SJSA1 (cell line): ENCODE measurements at regions not wholly inside any gene's neighbourhood (a gene's known extent, or its start where the extent isn't known, plus 50 kb on each side); places are given as distances from the start of the nearest gene placed in this dataset.

ENCODE experiments used
- DNase-seq, 2 experiments: peaks; one replicate each; pipeline ENCODE4 v3.0.0-alpha.2; 2015 to 2020; ENCODE audit warnings: low spot score in 2 of 2, low read depth in 1 of 2
- H3K27ac ChIP-seq: fragments of 250-450 bp; sonication (Bioruptor Pico); 2 replicates; pipeline ENCODE4 v1.5.1; 2020; ENCODE audit warnings: mild to moderate bottlenecking, moderate library complexity
- H3K27me3 ChIP-seq: fragments of 250-450 bp; sonication (Bioruptor Pico); replicated peaks from 2 replicates; pipeline ENCODE4 v1.5.1; 2020; ENCODE audit warnings: mild to moderate bottlenecking, moderate library complexity
- H3K36me3 ChIP-seq: fragments of 250-450 bp; sonication (Bioruptor Pico); 2 replicates; pipeline ENCODE4 v1.5.1; 2020; ENCODE audit warnings: mild to moderate bottlenecking
- H3K4me1 ChIP-seq: fragments of 250-450 bp; sonication (Bioruptor Pico); replicated peaks from 2 replicates; pipeline ENCODE4 v1.6.1; 2021; ENCODE audit warnings: mild to moderate bottlenecking
- H3K4me3 ChIP-seq: fragments of 250-450 bp; sonication (Bioruptor Pico); 2 replicates; pipeline ENCODE4 v1.5.1; 2020; ENCODE audit warnings: mild to moderate bottlenecking
- H3K9me3 ChIP-seq: fragments of 250-450 bp; sonication (Bioruptor Pico); replicated peaks from 2 replicates; pipeline ENCODE4 v1.5.1; 2020; ENCODE audit warnings: mild to moderate bottlenecking

DNA sequence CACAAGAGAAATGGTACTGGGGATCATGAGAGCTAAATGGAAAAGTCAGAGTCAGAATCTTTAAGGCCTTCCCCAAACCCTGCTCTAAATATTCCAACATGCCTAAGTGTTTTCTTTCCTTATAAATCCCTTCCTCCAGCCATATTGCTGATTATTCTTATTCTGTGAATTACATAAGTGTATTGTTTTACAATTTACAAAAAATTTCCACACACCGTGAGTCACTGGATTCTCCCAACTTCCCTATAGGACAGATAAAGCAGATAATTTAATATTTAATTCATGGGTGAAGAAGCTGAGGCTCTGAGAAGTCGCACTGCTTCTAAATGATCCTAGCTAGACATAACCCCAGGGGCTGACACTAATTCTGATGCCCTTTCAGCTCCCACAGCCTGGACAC lies 243.3 kb upstream of the JUN start:
- DNase-seq = no peak
- H3K27ac ChIP-seq = no peak overlapping the region
- no peaks in the 10 kb centered on the region for H3K9me3 ChIP-seq
- no peaks in the 10 kb centered on the region for H3K27me3 ChIP-seq
- H3K4me3 ChIP-seq = no peak overlapping the region
- peaks cover 39% of the 10 kb centered on the region for H3K4me1 ChIP-seq
- H3K36me3 ChIP-seq = no peaks in the 10 kb centered on the region

DNA sequence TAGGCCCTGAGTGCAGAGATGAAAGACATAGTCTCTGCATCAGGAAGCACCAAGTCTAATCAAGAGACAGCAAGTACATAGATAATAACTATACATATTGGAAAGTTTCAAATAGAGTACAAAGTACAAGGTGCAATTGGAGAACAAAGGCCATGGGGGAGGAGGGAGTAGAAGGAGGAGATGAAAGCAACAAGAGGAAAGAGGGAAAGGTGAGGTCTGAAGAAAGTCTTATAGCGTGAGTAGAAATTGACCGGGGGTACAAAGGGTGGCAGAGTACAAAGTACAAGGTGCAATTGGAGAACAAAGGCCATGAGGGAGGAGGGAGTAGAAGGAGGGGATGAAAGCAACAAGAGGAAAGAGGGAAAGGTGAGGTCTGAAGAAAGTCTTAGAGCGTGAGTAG lies 244.2 kb upstream of the JUN start:
- no peak overlapping the region for H3K4me3 ChIP-seq
- H3K27me3 ChIP-seq = no peaks in the 10 kb centered on the region
- no peaks in the 10 kb centered on the region for H3K36me3 ChIP-seq
- H3K4me1 ChIP-seq = peaks cover 39% of the 10 kb centered on the region
- no peak for DNase-seq
- H3K9me3 ChIP-seq = no peaks in the 10 kb centered on the region
- no peak overlapping the region for H3K27ac ChIP-seq

DNA sequence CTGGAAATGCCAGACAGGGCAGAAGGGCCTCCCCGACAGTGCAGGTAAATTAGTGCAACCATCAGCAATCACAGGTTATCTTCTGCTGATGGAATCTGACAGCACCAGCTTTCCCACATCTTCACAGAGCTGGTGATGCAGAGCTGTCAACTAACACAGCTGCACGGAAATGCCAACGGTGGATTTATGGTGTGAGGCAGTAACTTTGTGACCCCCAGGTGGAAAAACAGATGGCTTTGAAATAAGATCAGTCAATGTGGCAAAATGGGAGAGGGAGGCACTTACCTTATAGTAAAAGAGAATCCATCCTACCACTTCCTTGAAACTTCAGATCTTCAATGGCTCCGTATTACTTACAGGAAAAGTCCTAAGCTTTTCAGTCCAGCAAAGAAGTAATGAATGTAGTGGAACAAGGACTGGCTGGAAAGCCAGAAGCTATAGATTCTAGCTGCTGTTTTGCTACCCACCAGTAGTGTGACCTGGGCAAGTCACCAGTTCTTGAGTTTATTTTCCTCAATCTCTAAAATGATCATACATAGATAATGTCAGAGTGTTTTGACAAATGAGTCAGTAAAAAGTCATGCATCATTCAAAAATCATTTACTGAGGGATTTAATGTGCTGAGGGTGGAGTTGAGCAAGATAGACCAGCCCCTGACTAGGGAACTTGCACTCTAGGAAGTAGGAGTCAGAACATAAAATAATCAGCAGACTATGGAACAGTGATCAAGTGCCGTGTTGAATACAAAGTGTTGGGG lies 245.7 kb upstream of the JUN start:
- no peak for DNase-seq
- Histone ChIP-seq H3K27ac (no peak overlapping the region), H3K4me1 (peaks cover 37% of the 10 kb centered on the region), H3K36me3 (no peaks in the 10 kb centered on the region), H3K9me3 (no peaks in the 10 kb centered on the region), H3K27me3 (no peaks in the 10 kb centered on the region), H3K4me3 (no peak overlapping the region)

DNA sequence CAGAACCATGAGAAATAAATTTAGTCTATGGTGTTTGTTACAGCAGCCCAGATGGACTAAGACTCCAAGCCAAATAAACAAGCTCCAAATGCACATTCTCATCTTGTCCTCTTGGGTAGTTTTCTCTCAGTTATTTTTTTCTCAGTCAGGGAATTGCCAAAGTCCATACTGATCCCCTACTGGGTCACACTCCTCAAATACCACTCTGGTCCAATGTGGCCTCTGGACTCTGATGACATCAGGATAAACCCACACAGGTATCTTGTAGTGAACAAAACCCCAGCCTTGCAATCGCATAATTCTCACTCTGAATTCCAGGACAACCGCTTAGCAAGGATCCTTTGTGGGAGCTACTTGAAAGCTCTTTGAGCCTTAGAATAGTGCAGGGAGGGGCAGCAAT lies 248.4 kb upstream of the JUN start:
- no peaks in the 10 kb centered on the region for H3K27me3 ChIP-seq
- H3K27ac ChIP-seq = no peak overlapping the region
- no peaks in the 10 kb centered on the region for H3K36me3 ChIP-seq
- DNase-seq = no peak
- peaks cover 11% of the 10 kb centered on the region for H3K4me1 ChIP-seq
- H3K9me3 ChIP-seq = no peaks in the 10 kb centered on the region
- H3K4me3 ChIP-seq = no peak overlapping the region

DNA sequence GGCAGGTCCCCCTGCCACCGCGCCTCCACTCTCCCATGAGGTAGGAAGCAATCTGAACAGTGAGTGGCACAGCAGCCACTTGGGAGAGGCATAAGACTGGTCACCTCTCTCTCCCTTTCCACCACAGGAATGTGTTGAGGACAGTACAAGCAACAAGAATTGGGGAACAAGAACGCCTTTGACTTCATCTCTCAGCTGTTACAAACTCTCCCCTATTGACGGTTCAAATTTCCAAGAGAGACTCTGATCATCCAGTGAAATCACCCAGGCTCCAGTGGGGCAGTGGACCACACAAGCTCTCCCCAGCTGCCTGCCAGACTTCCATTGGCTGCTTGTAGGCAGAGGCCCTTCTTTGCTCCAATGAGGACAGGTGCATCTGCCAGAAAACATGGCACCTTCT lies 249.9 kb upstream of the JUN start:
- H3K4me1 ChIP-seq = peaks cover 11% of the 10 kb centered on the region
- H3K27ac ChIP-seq = no peak overlapping the region
- no peaks in the 10 kb centered on the region for H3K36me3 ChIP-seq
- no peak for DNase-seq
- no peak overlapping the region for H3K4me3 ChIP-seq
- no peaks in the 10 kb centered on the region for H3K9me3 ChIP-seq
- no peaks in the 10 kb centered on the region for H3K27me3 ChIP-seq

DNA sequence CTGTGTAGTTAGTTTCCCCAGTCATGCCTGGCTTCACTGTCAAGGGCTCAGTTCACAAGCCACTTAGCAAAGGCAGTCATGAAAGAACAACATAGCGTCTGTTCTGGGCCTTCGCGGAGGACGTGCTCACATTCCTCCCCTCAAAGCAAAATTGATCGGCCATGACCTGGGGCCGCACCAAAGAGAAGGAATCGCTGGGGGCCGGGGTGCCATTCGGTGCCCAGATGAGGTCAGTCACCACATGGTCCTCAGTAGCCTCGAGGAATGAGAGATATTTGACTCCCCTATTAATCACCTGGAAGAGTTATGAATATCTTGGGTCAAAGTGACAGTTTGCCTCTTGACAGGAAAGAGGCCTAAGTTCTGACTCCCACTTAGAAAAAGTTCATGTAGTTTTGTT lies 251.1 kb upstream of the JUN start:
- H3K9me3 ChIP-seq = no peaks in the 10 kb centered on the region
- H3K4me1 ChIP-seq = peaks cover 4% of the 10 kb centered on the region
- no peak overlapping the region for H3K4me3 ChIP-seq
- no peaks in the 10 kb centered on the region for H3K27me3 ChIP-seq
- no peaks in the 10 kb centered on the region for H3K36me3 ChIP-seq
- DNase-seq = no peak
- H3K27ac ChIP-seq = no peak overlapping the region

DNA sequence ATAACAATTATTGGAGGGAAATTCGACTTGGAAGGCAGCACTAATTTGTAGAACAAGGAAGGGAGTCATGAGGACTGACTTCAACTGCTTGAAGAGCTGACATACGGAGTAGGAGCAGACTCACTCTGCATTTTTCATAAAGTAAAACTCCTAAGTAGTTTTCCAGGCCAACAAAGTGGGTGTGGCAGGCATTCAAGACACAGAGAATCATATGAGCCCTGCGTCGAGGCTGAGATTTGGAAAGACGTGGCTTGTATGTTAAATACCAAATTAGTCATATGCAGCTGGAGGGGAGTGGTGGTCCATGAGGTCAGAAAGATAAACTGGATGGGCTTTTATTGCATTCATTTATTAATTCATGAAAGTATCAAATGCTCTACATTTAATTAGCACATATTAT lies 255.7 kb upstream of the JUN start:
- Histone ChIP-seq H3K36me3 (no peaks in the 10 kb centered on the region), H3K4me1 (no peaks in the 10 kb centered on the region), H3K4me3 (no peak overlapping the region), H3K27me3 (no peaks in the 10 kb centered on the region), H3K9me3 (no peaks in the 10 kb centered on the region), H3K27ac (no peak overlapping the region)
- no peak for DNase-seq

DNA sequence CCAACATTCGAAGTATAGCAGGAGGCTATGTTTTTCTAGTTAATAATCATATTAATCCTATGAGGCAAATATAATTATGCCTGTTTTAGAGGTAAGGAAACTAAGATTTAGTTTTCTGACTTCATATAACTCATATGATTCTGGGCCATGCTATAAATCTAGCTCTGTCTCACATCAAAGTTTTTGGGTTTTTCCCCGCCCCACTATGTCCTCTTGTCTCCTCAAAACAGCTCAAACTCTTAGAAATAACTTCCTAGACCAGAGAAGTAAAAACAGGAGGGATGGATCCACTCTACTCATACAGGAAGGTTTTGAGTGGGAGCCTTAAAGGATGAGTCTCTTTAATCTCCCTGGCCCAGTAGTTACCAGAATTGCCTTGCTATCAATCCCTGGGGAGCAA lies 256.4 kb upstream of the FGGY start:
- H3K9me3 ChIP-seq = no peaks in the 10 kb centered on the region
- DNase-seq = no peak
- no peak overlapping the region for H3K4me3 ChIP-seq
- no peak overlapping the region for H3K27ac ChIP-seq
- H3K36me3 ChIP-seq = no peaks in the 10 kb centered on the region
- H3K27me3 ChIP-seq = no peaks in the 10 kb centered on the region
- no peaks in the 10 kb centered on the region for H3K4me1 ChIP-seq

DNA sequence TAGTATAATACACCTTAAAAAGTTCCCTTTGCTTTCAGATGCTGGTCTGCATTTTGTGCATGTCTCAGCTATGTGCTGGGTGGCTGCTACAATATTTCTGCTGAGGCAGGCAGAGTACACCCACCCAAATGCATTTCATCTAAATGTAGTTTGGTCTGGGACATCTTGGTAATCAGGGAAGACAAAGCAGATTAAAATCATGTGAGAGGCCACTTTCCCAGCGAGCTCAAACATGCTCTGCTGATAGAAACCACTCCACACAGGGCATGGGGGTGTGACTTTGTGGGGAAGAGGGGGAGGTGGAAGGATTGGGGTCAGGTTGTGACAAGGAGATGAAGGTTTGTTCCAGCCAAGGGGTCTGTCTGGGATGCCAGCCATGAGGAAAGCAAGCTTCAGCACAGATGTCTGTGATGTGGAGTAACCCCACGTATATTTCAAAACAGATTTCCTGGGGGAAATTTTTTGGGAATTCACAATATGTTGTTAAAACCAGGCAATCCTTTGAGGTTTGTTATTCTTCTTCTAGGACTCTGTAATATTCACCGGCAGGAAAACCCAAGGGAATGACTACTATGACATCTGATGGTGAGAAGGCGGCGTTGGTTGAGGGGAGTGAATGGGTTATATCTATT lies 255.1 kb upstream of the FGGY start:
- no peak for DNase-seq
- H3K36me3 ChIP-seq = no peaks in the 10 kb centered on the region
- no peak overlapping the region for H3K4me3 ChIP-seq
- H3K27ac ChIP-seq = no peak overlapping the region
- peaks cover 6% of the 10 kb centered on the region for H3K4me1 ChIP-seq
- no peaks in the 10 kb centered on the region for H3K27me3 ChIP-seq
- H3K9me3 ChIP-seq = no peaks in the 10 kb centered on the region

DNA sequence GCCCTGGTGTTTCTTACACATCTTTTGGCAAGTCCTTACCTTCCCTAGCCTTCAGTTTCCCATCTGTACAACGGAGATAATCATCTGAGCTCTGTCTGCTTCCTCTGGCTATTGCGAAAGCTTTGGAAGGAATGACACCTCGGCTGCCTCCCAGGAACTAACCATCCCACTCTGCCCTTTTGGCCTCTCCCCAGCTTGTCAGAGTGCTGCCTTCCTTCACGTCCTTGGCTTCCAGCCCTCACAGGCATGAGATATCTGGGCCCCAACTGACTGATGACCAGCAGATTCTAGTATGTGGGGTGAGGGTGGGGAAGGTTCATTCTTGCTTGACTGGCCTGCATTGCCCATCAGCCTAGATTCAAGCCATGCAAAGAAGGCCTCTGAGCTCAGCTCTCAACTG lies 253.1 kb upstream of the FGGY start:
- Histone ChIP-seq H3K36me3 (no peaks in the 10 kb centered on the region), H3K4me1 (peaks cover 6% of the 10 kb centered on the region), H3K27me3 (no peaks in the 10 kb centered on the region), H3K27ac (no peak overlapping the region), H3K4me3 (no peak overlapping the region), H3K9me3 (no peaks in the 10 kb centered on the region)
- no peak for DNase-seq

DNA sequence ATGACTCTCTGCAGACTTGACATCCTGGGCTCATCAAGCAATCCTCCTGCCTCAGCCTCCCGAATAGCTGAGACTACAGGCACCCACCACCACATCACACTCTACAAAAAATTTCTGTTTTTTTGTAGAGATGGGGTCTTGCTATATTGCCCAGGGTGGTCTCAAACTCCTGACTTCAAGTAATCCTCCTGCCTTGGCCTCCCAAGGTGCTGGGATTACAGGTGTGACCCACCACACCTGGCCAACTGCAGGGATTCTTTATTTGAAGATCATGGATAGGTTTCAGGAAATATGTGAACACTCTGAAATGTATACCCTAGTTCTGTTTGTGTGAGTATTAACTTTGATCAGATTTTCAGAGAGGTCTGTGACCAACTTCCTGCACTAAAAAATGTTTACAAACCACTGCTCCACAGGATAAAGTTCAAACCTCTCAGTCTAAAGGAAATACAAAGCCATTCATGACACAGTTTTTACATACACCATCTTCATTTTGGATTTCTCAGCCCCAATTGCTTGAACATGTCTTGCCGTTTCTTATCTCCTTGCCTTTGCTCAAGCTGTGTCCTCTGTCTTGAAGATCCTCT lies 252.3 kb upstream of the FGGY start:
- H3K27ac ChIP-seq = no peak overlapping the region
- H3K9me3 ChIP-seq = no peaks in the 10 kb centered on the region
- no peak for DNase-seq
- no peaks in the 10 kb centered on the region for H3K27me3 ChIP-seq
- no peaks in the 10 kb centered on the region for H3K36me3 ChIP-seq
- peaks cover 6% of the 10 kb centered on the region for H3K4me1 ChIP-seq
- no peak overlapping the region for H3K4me3 ChIP-seq

DNA sequence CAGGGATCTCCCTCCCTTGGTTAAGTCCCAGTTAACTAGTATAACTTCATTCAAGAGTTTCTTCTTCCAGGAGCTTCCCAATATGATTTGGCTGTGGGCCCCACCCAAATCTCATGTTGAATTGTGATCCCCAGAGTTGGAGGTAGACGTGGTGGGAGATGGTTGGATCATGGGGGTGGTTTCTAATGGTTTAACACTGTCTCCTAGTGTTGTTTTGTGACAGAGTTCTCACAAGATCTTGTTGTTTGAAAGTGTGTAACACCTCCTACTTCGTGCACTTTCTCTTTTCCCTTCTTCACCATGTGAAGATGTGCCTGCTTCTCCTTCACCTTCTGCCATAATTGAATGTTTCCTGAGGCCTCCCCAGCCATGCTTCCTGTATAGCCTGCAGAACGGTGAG lies 251.8 kb upstream of the FGGY start:
- Histone ChIP-seq H3K4me1 (peaks cover 6% of the 10 kb centered on the region), H3K4me3 (no peak overlapping the region), H3K9me3 (no peaks in the 10 kb centered on the region), H3K36me3 (no peaks in the 10 kb centered on the region), H3K27me3 (no peaks in the 10 kb centered on the region), H3K27ac (no peak overlapping the region)
- DNase-seq = no peak

DNA sequence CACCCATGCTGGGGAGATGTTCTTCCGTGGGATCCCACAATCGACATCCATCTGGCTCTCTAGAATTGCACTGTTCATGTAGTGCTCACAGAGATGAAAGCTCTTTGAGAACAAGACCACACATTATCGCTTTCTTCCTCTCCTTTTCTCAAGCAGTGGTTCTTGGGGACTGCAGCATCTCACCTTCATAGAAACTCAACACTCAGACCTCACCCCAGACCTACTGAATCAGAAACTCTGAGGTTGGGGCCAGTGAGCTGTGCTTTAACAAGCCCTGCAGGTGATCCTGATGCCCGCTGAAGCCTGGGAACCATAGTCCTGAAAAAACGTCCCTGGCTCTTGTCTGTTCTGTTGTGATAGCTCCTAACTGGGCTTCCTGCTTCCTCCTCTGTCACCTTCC lies 251.3 kb upstream of the FGGY start:
- Histone ChIP-seq H3K27ac (no peak overlapping the region), H3K9me3 (no peaks in the 10 kb centered on the region), H3K4me1 (peaks cover 6% of the 10 kb centered on the region), H3K4me3 (no peak overlapping the region), H3K27me3 (no peaks in the 10 kb centered on the region), H3K36me3 (no peaks in the 10 kb centered on the region)
- no peak for DNase-seq

DNA sequence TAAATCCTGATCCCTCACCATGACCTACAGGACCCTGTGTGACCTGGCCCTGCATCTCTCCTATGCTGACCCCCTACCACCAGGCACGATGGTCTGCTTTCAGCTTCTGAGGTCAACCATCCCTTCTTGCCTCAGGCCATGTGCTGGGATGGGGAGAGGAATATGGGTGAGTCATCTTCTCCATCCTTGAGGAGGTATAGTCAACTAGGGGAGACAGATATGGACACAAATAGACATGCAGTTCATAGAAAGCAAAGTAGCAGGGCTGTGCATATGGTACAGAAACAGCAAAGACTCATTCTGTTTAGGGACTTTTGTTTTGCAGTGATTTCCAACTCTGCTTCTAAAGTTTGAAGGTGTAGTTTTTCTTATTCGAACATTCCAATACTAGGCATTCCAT lies 250.8 kb upstream of the FGGY start:
- no peaks in the 10 kb centered on the region for H3K9me3 ChIP-seq

More for the DNA sequence above, 250.8 kb upstream of the FGGY start:
- Histone ChIP-seq H3K4me3 (no peak overlapping the region), H3K27me3 (no peaks in the 10 kb centered on the region), H3K27ac (no peak overlapping the region), H3K36me3 (no peaks in the 10 kb centered on the region), H3K4me1 (peaks cover 6% of the 10 kb centered on the region)
- no peak for DNase-seq
